A549 (cell line): ENCODE measurements at regions not wholly inside any gene's neighbourhood (a gene's known extent, or its start where the extent isn't known, plus 50 kb on each side); places are given as distances from the start of the nearest gene placed in this dataset.

Source experiments
- ATAC-seq, 2 experiments: fragments of 200-7000 bp in 1 of 2; fragments of >200 bp in 1 of 2; cut with Nextera tagmentation in 1 of 2; cut with Tn5 transposase in 1 of 2; 3 replicates each; pipeline versions ENCODE4 v1.8.0 to v1.9.1; 2018 to 2020; ENCODE audit warnings: mild to moderate bottlenecking in 1 of 2, moderate library complexity in 1 of 2
- CTCF ChIA-PET: fragments of 300-600 bp; sonication (Branson Sonifier 250); formaldehyde crosslinking; extraction: SDS; loops from one replicate; lab custom pipeline; 2021; ENCODE audit warnings: antibody characterized with exemption, inconsistent platforms; lab: Yijun Ruan, JAX
- POLR2A ChIA-PET: fragments of 350-600 bp; formaldehyde crosslinking; extraction: SDS; loops from one replicate; lab custom pipeline; 2021; ENCODE audit warnings: antibody characterized with exemption, inconsistent platforms; lab: Yijun Ruan, JAX
- DNase-seq, 2 experiments: peaks; one replicate each; pipeline versions ENCODE4 v3.0.0 to v3.0.0-alpha.2; 2011 to 2016; ENCODE audit warnings: low read depth in 1 of 2, low spot score in 1 of 2
- FAIRE-seq: peaks from 2 replicates; lab custom pipeline; 2011; peaks lifted over from hg19 to GRCh38; lab: Jason Lieb, UNC
- H3K27ac ChIP-seq, 2 experiments: fragments of >200 bp; sonication (Bioruptor Twin); formaldehyde crosslinking; 3 replicates each; pipeline ENCODE4 v1.5.1; 2016 to 2017
- H3K4me1 ChIP-seq: fragments of >200 bp; sonication (Bioruptor Twin); formaldehyde crosslinking; 3 replicates; pipeline ENCODE4 v1.6.1; 2016
- H3K4me2 ChIP-seq: fragments of >200 bp; sonication (Bioruptor Twin); formaldehyde crosslinking; 3 replicates; pipeline ENCODE4 v1.6.1; 2016
- H3K4me3 ChIP-seq: fragments of >200 bp; sonication (Bioruptor Twin); formaldehyde crosslinking; 3 replicates; pipeline ENCODE4 v1.5.1; 2016
- H3K9me3 ChIP-seq: fragments of >200 bp; sonication (Bioruptor Twin); formaldehyde crosslinking; 3 replicates; pipeline ENCODE4 v1.6.1; 2016
- CBX8 ChIP-seq: fragments of 200-600 bp; sonication (generic); IDR thresholded peaks from 2 replicates; pipeline ENCODE4 v1.6.1; 2016
- CEBPB ChIP-seq, 2 experiments: fragments of >200 bp in 1 of 2; sonication (Bioruptor Twin) in 1 of 2; formaldehyde crosslinking in 1 of 2; IDR thresholded peaks; 2 replicates each; pipeline ENCODE4 v1.6.1; 2012 to 2016
- E2F6 ChIP-seq: IDR thresholded peaks from 2 replicates; pipeline ENCODE4 v1.6.1; 2012; ENCODE audit warnings: low read depth, borderline replicate concordance
- FOSB ChIP-seq: fragments of 250-450 bp; sonication (Bioruptor Pico); IDR thresholded peaks from 2 replicates; pipeline ENCODE4 v1.5.0; 2020; ENCODE audit warnings: mild to moderate bottlenecking, moderate library complexity
- GATA3 ChIP-seq: IDR thresholded peaks from 2 replicates; pipeline ENCODE4 v1.6.1; 2012; ENCODE audit warnings: borderline replicate concordance
- HDAC2 ChIP-seq: fragments of 200-600 bp; sonication (generic); IDR thresholded peaks from 2 replicates; pipeline ENCODE4 v1.6.1; 2016
- HES2 ChIP-seq: fragments of >200 bp; sonication (Bioruptor Twin); formaldehyde crosslinking; IDR thresholded peaks from 2 replicates; pipeline ENCODE4 v1.6.1; 2016
- HOXB5 ChIP-seq: fragments of 250-450 bp; sonication (Bioruptor Pico); IDR thresholded peaks from 2 replicates; pipeline ENCODE4 v1.5.0; 2020; ENCODE audit warnings: mild to moderate bottlenecking, moderate library complexity
- KDM1A ChIP-seq: fragments of 200-600 bp; sonication (generic); IDR thresholded peaks from 2 replicates; pipeline ENCODE4 v1.6.1; 2016; ENCODE audit warnings: low read depth, mild to moderate bottlenecking
- KDM5A ChIP-seq: fragments of 200-600 bp; sonication (generic); IDR thresholded peaks from 2 replicates; pipeline ENCODE4 v1.6.1; 2016; ENCODE audit warnings: antibody characterized with exemption, mild to moderate bottlenecking
- MAFK ChIP-seq: fragments of 450-650 bp; IDR thresholded peaks from 2 replicates; pipeline ENCODE4 v1.6.1; 2014; ENCODE audit not compliant: partially characterized antibody
- MAX ChIP-seq: IDR thresholded peaks from 2 replicates; pipeline ENCODE4 v1.6.1; 2012
- MAZ ChIP-seq: fragments of 150-350 bp; IDR thresholded peaks from 2 replicates; pipeline ENCODE4 v1.6.1; 2014; ENCODE audit warnings: antibody characterized with exemption, low read depth, low read length, borderline replicate concordance
- NPAS2 ChIP-seq: fragments of 250-450 bp; sonication (Bioruptor Pico); IDR thresholded peaks from 2 replicates; pipeline ENCODE4 v1.8.0; 2022; ENCODE audit warnings: mild to moderate bottlenecking, moderate library complexity, borderline replicate concordance
- NR3C1 ChIP-seq: fragments of >200 bp; sonication (Bioruptor Twin); formaldehyde crosslinking; IDR thresholded peaks from 3 replicates; pipeline ENCODE4 v1.6.1; 2017
- POLR2A ChIP-seq: IDR thresholded peaks from 2 replicates; pipeline ENCODE4 v1.6.1; 2012; ENCODE audit warnings: mild to moderate bottlenecking, low read length
- RARB ChIP-seq: fragments of 250-450 bp; sonication (Bioruptor Pico); IDR thresholded peaks from 2 replicates; pipeline ENCODE4 v1.8.0; 2021; ENCODE audit warnings: mild to moderate bottlenecking, moderate library complexity
- RCOR1 ChIP-seq: fragments of 150-350 bp; IDR thresholded peaks from 2 replicates; pipeline ENCODE4 v1.6.1; 2014; ENCODE audit warnings: antibody characterized with exemption, low read length, low read depth
- RFX5 ChIP-seq: fragments of 450-650 bp; IDR thresholded peaks from 2 replicates; pipeline ENCODE4 v1.7.1; 2014; ENCODE audit warnings: antibody characterized with exemption, mild to moderate bottlenecking, moderate library complexity
- RNF2 ChIP-seq: fragments of 200-600 bp; sonication (generic); IDR thresholded peaks from 2 replicates; pipeline ENCODE4 v1.6.1; 2016; ENCODE audit warnings: low read depth, mild to moderate bottlenecking, antibody characterized with exemption, moderate library complexity, borderline replicate concordance
- SMC3 ChIP-seq: fragments of >200 bp; sonication (Bioruptor Twin); formaldehyde crosslinking; IDR thresholded peaks from 3 replicates; pipeline ENCODE4 v1.6.1; 2018; ENCODE audit warnings: inconsistent platforms
- SREBF2 ChIP-seq: fragments of 450-650 bp; IDR thresholded peaks from 2 replicates; pipeline ENCODE4 v1.6.1; 2014; ENCODE audit warnings: mild to moderate bottlenecking, moderate library complexity
- TP53 ChIP-seq: fragments of 250-450 bp; sonication (Bioruptor Pico); IDR thresholded peaks from 2 replicates; pipeline ENCODE4 v1.5.0; 2021; ENCODE audit warnings: mild to moderate bottlenecking, moderate library complexity
- ZC3H11A ChIP-seq: fragments of 450-650 bp; IDR thresholded peaks from 2 replicates; pipeline ENCODE4 v1.6.1; 2014; ENCODE audit warnings: antibody characterized with exemption, mild to moderate bottlenecking
- ZFP36 ChIP-seq: fragments of 450-650 bp; IDR thresholded peaks from 2 replicates; pipeline ENCODE4 v1.6.1; 2014; ENCODE audit warnings: borderline replicate concordance; ENCODE audit not compliant: partially characterized antibody
- ZNF302 ChIP-seq: fragments of 250-450 bp; sonication (Bioruptor Pico); IDR thresholded peaks from 2 replicates; pipeline ENCODE4 v1.9.0; 2021; ENCODE audit warnings: inconsistent platforms, mild to moderate bottlenecking, moderate library complexity
- WGBS: methylation state at CpG from one replicate; pipeline ENCODE4 v1.1.6; 2017; ENCODE audit errors: missing lambda C conversion rate; 5-methylcytosine and 5-hydroxymethylcytosine counted together
- TF ChIP-seq, protein P1 (sequence below): fragments of >200 bp; sonication (Bioruptor Twin); formaldehyde crosslinking; IDR thresholded peaks from 3 replicates; pipeline ENCODE4 v1.6.1; 2016

GRCh38 chr16:72270531-72270930 is 98.6 kb upstream of the PMFBP1 start:
- H3K9me3 ChIP-seq, result no peaks in the 10 kb centered on the region
- ATAC-seq (no peak), DNase-seq (no peak), FAIRE-seq (no peak)
- no peak overlapping the region for H3K4me3 ChIP-seq
- TF ChIP-seq KDM5A, result no peak
- TF ChIP-seq, protein P1, sequence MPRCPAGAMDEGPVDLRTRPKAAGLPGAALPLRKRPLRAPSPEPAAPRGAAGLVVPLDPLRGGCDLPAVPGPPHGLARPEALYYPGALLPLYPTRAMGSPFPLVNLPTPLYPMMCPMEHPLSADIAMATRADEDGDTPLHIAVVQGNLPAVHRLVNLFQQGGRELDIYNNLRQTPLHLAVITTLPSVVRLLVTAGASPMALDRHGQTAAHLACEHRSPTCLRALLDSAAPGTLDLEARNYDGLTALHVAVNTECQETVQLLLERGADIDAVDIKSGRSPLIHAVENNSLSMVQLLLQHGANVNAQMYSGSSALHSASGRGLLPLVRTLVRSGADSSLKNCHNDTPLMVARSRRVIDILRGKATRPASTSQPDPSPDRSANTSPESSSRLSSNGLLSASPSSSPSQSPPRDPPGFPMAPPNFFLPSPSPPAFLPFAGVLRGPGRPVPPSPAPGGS, result no peak
- TF ChIP-seq ZC3H11A, result no peak
- no peak for TF ChIP-seq HES2
- no peak for TF ChIP-seq SMC3
- no peak for TF ChIP-seq KDM1A
- no peak for TF ChIP-seq GATA3
- no peak for TF ChIP-seq RFX5
- no peak for TF ChIP-seq ZNF302
- TF ChIP-seq RNF2, result no peak
- no peak for TF ChIP-seq POLR2A
- no peak for TF ChIP-seq HDAC2
- no peak for TF ChIP-seq ZFP36
- no peak for TF ChIP-seq MAZ
- TF ChIP-seq NR3C1, result no peak
- TF ChIP-seq FOSB (CRISPR knock-in tag), result no peak
- no peak for TF ChIP-seq CBX8
- TF ChIP-seq CEBPB (IDR thresholded peaks at IDR 0.05), result no peak
- 17% methylated on average over 1 of the region's 1 CpG for WGBS
- POLR2A ChIA-PET, result no interaction called here
- H3K4me2 ChIP-seq, result no peak overlapping the region
- no peaks in the 10 kb centered on the region for H3K4me1 ChIP-seq
- CTCF ChIA-PET, result interaction anchor here (0.7 to 1.3 kb wide), 2 partner anchors 26 to 39 kb away, joined by 3 read pairs; no protein-coding TSS in a partner anchor
- H3K27ac ChIP-seq, result no peak overlapping the region

DNA sequence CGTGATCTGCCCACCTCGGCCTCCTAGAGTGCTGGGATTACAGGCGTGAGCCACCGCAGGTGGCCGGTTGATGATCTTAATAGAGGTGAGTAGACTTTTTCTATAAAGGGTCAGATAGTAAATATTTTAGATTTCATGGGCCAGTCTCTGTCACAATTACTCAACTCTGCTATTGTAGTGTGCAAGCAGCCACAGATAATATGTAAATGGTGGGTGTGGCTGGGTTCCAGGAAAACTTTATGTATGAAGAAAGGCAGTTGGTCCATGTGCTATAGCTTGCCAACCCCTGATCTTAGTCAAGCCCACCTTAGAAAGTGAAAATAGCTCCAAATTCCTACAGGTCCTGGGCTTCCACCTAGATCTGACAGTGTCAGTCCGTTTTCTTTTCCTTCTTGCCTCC is 94.9 kb upstream of the PMFBP1 start:
- ChIA-PET POLR2A (no interaction called here), CTCF (no interaction called here)
- ATAC-seq (no peak), DNase-seq (no peak), FAIRE-seq (no peak)
- Histone ChIP-seq H3K9me3 (no peaks in the 10 kb centered on the region), H3K27ac (no peak overlapping the region), H3K4me1 (no peaks in the 10 kb centered on the region), H3K4me3 (no peak overlapping the region), H3K4me2 (no peak overlapping the region)
- TF ChIP-seq MAX (no peak), RCOR1 (no peak), TP53 (CRISPR knock-in tag) (no peak), ZNF302 (no peak), E2F6 (no peak), MAFK (no peak), SREBF2 (no peak), NPAS2 (CRISPR knock-in tag) (no peak), HOXB5 (CRISPR knock-in tag) (no peak), MAZ (no peak)
- 66% methylated on average over 6 of the region's 6 CpGs for WGBS

DNA sequence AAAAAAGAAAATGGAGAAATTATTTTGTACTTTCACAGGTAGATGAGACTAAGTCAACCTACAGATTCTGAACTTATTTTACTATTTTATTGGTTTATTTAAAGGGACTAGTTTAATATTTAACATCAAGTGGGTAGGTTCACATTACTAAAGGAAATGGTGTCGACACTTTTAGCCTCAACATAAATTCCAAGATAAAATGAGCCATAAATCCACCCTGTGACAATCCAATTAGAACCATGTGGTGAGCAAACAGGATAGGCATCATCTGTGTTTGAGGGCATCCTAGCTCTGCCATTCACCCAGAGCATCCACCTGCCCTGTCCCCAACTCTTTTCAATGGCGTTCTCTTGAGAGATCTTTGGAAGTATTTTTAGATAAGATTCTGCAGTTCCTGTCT is 92.8 kb upstream of the PMFBP1 start:
- no peak overlapping the region for H3K27ac ChIP-seq
- ChIA-PET CTCF (no interaction called here), POLR2A (no interaction called here)
- no peaks in the 10 kb centered on the region for H3K4me1 ChIP-seq
- no peak overlapping the region for H3K4me3 ChIP-seq
- ATAC-seq (no peak), FAIRE-seq (no peak), DNase-seq (no peak)
- H3K4me2 ChIP-seq, result no peak overlapping the region
- TF ChIP-seq RARB (CRISPR knock-in tag), result no peak
- 46% methylated on average over 2 of the region's 2 CpGs for WGBS
- H3K9me3 ChIP-seq, result no peaks in the 10 kb centered on the region
